C4-2B (cell line): ENCODE measurements at regions not wholly inside any gene's neighbourhood (a gene's known extent, or its start where the extent isn't known, plus 50 kb on each side); places are given as distances from the start of the nearest gene placed in this dataset.

Experiments
- ZFX ChIP-seq: fragments of 450-650 bp; IDR thresholded peaks from 2 replicates; pipeline ENCODE4 v1.6.1; 2017
- TF ChIP-seq, protein P1 (sequence below): fragments of 450-650 bp; conservative IDR thresholded peaks from 2 replicates; pipeline ENCODE4 v1.5.1; 2017; ENCODE audit warnings: mild to moderate bottlenecking

DNA sequence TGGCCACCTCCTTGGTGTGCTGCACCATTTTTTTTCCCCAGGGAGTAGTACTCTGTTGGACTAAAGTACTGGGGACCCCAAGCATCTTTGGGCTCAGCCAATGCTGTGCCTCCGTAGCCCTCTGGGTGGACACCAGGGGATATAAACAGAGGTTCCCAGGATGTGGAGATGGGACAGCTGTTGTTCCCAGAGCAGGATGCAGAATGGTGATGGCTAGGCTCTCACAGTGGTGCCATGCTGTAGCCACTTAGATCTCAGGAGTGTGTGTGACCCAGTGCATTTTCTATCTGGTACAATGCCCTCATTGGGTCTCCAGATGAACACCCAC lies 50.9 kb upstream of the SCIN start:
- TF ChIP-seq, protein P1, sequence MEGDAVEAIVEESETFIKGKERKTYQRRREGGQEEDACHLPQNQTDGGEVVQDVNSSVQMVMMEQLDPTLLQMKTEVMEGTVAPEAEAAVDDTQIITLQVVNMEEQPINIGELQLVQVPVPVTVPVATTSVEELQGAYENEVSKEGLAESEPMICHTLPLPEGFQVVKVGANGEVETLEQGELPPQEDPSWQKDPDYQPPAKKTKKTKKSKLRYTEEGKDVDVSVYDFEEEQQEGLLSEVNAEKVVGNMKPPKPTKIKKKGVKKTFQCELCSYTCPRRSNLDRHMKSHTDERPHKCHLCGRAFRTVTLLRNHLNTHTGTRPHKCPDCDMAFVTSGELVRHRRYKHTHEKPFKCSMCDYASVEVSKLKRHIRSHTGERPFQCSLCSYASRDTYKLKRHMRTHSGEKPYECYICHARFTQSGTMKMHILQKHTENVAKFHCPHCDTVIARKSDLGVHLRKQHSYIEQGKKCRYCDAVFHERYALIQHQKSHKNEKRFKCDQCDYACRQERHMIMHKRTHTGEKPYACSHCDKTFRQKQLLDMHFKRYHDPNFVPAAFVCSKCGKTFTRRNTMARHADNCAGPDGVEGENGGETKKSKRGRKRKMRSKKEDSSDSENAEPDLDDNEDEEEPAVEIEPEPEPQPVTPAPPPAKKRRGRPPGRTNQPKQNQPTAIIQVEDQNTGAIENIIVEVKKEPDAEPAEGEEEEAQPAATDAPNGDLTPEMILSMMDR = no peak
- TF ChIP-seq ZFX = no peak
